K562 (cell line): ENCODE measurements at regions not wholly inside any gene's neighbourhood (a gene's known extent, or its start where the extent isn't known, plus 50 kb on each side); places are given as distances from the start of the nearest gene placed in this dataset.

Experiments
- ATAC-seq: fragments of 200-7000 bp; cut with Tn5 transposase; 3 replicates; pipeline ENCODE4 v1.9.1; 2020; ENCODE audit warnings: moderate library complexity
- BruUV-seq: library from RNA; stranded (reverse); fragments of 400-500 nt; replicated peaks from 2 replicates; lab custom pipeline; 2021; lab: Mats Ljungman, UMichigan
- CTCF ChIA-PET: fragments of 300-600 bp; formaldehyde crosslinking; extraction: SDS; loops from one replicate; lab custom pipeline; 2021; ENCODE audit warnings: low intra/inter-chr PET ratio; lab: Yijun Ruan, JAX
- POLR2A ChIA-PET: fragments of 300-600, 350-650 bp; sonication (Branson Sonifier 250); formaldehyde crosslinking; extraction: SDS; loops from one replicate; lab custom pipeline; 2021; ENCODE audit warnings: antibody characterized with exemption, inconsistent platforms; lab: Yijun Ruan, JAX
- DNase-seq, 4 experiments: peaks; one replicate each; pipeline versions ENCODE4 v3.0.0 to v3.0.0-alpha.2; 2011 to 2018; ENCODE audit warnings: low spot score in 3 of 4, mixed read lengths in 3 of 4; ENCODE audit errors: extremely low read depth in 1 of 4
- FAIRE-seq: peaks from 2 replicates; lab custom pipeline; 2011; peaks lifted over from hg19 to GRCh38; lab: Jason Lieb, UNC
- H2AFZ ChIP-seq: 2 replicates; pipeline ENCODE4 v1.6.0; 2011; ENCODE audit warnings: low read depth, low read length, control low read depth, inconsistent platforms
- H3K27ac ChIP-seq: fragments of 200-600 bp; 3 replicates; pipeline ENCODE4 v1.8.0; 2011; ENCODE audit warnings: low read depth, mild to moderate bottlenecking, control low read depth, inconsistent platforms, low read length, moderate library complexity, mixed read lengths; ENCODE audit errors: extremely low read depth
- H3K27me3 ChIP-seq, 2 experiments: fragments of 300-600 bp in 1 of 2; 2 replicates in 1 of 2; 3 replicates in 1 of 2; pipeline versions ENCODE4 v1.6.0 to v1.8.0; 2011; ENCODE audit warnings: inconsistent platforms in 2 of 2, low read length in 2 of 2, mild to moderate bottlenecking in 1 of 2, mixed read lengths in 1 of 2, moderate library complexity in 1 of 2; ENCODE audit not compliant: control insufficient read depth in 2 of 2, insufficient read depth in 2 of 2
- H3K36me3 ChIP-seq: fragments of 300-600 bp; 3 replicates; pipeline ENCODE4 v1.8.0; 2011; ENCODE audit warnings: mild to moderate bottlenecking, low read length, inconsistent platforms; ENCODE audit not compliant: control insufficient read depth, insufficient read depth
- H3K4me1 ChIP-seq, 2 experiments: fragments of 200-600 bp in 1 of 2; replicated peaks in 1 of 2; 2 replicates in 1 of 2; 3 replicates in 1 of 2; pipeline versions ENCODE4 v1.5.1 to v1.8.0; 2011; ENCODE audit warnings: inconsistent platforms in 2 of 2, low read length in 2 of 2, mild to moderate bottlenecking in 1 of 2, mixed read lengths in 1 of 2, moderate library complexity in 1 of 2; ENCODE audit not compliant: control insufficient read depth in 2 of 2, insufficient read depth in 2 of 2
- H3K4me2 ChIP-seq: 2 replicates; pipeline ENCODE4 v1.6.1; 2011; ENCODE audit warnings: low read length, control low read depth, inconsistent platforms, mixed read lengths; ENCODE audit not compliant: insufficient read depth
- H3K4me3 ChIP-seq: fragments of 200-600 bp; sonication (generic), shearing (Covaris generic); 2 replicates; pipeline ENCODE4 v1.5.1; 2016; ENCODE audit warnings: control low read depth, inconsistent platforms
- H3K79me2 ChIP-seq: fragments of 200-600 bp; 3 replicates; pipeline ENCODE4 v1.8.0; 2011; ENCODE audit warnings: low read length, inconsistent platforms; ENCODE audit not compliant: control insufficient read depth, insufficient read depth
- H3K9ac ChIP-seq, 2 experiments: 2 replicates each; pipeline versions ENCODE4 v1.6.0 to v1.6.1; 2011; ENCODE audit warnings: low read depth in 2 of 2, low read length in 2 of 2, control low read depth in 1 of 2, inconsistent platforms in 1 of 2, mild to moderate bottlenecking in 1 of 2, mixed read lengths in 1 of 2; ENCODE audit not compliant: insufficient read depth in 1 of 2
- H3K9me1 ChIP-seq: one replicate; pipeline ENCODE4 v1.6.0; 2011; ENCODE audit warnings: inconsistent platforms, mild to moderate bottlenecking, low read length, moderate library complexity; ENCODE audit not compliant: control insufficient read depth, insufficient read depth
- H3K9me3 ChIP-seq: replicated peaks from 2 replicates; pipeline ENCODE4 v1.5.1; 2011; ENCODE audit warnings: low read depth, low read length, inconsistent platforms; ENCODE audit not compliant: control insufficient read depth, insufficient read depth
- H4K20me1 ChIP-seq: replicated peaks from 2 replicates; pipeline ENCODE4 v1.6.1; 2011; ENCODE audit warnings: low read length, inconsistent platforms, mixed read lengths; ENCODE audit not compliant: control insufficient read depth, insufficient read depth
- ATF3 ChIP-seq, 2 experiments: fragments of 450-650 bp in 1 of 2; sonication (generic) in 1 of 2; formaldehyde crosslinking in 1 of 2; IDR thresholded peaks in 1 of 2; conservative IDR thresholded peaks in 1 of 2; 2 replicates each; pipeline versions ENCODE4 v1.6.1 to v1.8.1; 2016 to 2023; ENCODE audit warnings: mild to moderate bottlenecking in 2 of 2, moderate library complexity in 2 of 2, inconsistent platforms in 1 of 2, missing genetic modification reagents in 1 of 2
- ETV6 ChIP-seq, 3 experiments: fragments of 150-350 bp in 1 of 3; sonication (generic) in 1 of 3; formaldehyde crosslinking in 1 of 3; IDR thresholded peaks; 2 replicates each; pipeline versions ENCODE4 v1.6.1 to v1.8.0; 2014 to 2022; ENCODE audit warnings: borderline replicate concordance in 2 of 3, low read depth in 2 of 3, antibody characterized with exemption in 1 of 3, low read length in 1 of 3, mild to moderate bottlenecking in 1 of 3, missing genetic modification reagents in 1 of 3
- JUND ChIP-seq, 2 experiments: IDR thresholded peaks; 2 replicates in 1 of 2; 3 replicates in 1 of 2; pipeline ENCODE4 v1.6.1; 2011; ENCODE audit warnings: borderline replicate concordance in 2 of 2, low read depth in 2 of 2, low read length in 2 of 2, improper control_type of control experiment in 1 of 2, missing biosample characterization in 1 of 2, missing genetic modification characterization in 1 of 2, missing genetic modification reagents in 1 of 2
- MLX ChIP-seq, 2 experiments: fragments of 450-650 bp in 1 of 2; sonication (generic) in 1 of 2; formaldehyde crosslinking; conservative IDR thresholded peaks; 2 replicates each; pipeline versions ENCODE4 v1.4.0 to v1.8.1; 2020 to 2022; ENCODE audit warnings: mild to moderate bottlenecking in 1 of 2, missing genetic modification reagents in 1 of 2
- NCOA6 ChIP-seq: fragments of 450-650 bp; IDR thresholded peaks from 2 replicates; pipeline ENCODE4 v1.6.1; 2017; ENCODE audit warnings: mild to moderate bottlenecking
- NEUROD1 ChIP-seq: fragments of 150-350 bp; IDR thresholded peaks from 2 replicates; pipeline ENCODE4 v1.6.1; 2014; ENCODE audit warnings: borderline replicate concordance, low read length, low read depth; ENCODE audit not compliant: partially characterized antibody
- NFIX ChIP-seq: fragments of 250-450 bp; sonication (Bioruptor Pico); IDR thresholded peaks from 2 replicates; pipeline ENCODE4 v1.4.0; 2020; ENCODE audit warnings: low read depth, mild to moderate bottlenecking, moderate library complexity
- NFXL1 ChIP-seq: fragments of 450-650 bp; formaldehyde crosslinking; IDR thresholded peaks from 2 replicates; pipeline ENCODE4 v1.4.0; 2021; ENCODE audit warnings: mild to moderate bottlenecking
- NR2C1 ChIP-seq, 2 experiments: fragments of 450-650 bp; IDR thresholded peaks; 2 replicates each; pipeline ENCODE4 v1.6.1; 2017; ENCODE audit warnings: mild to moderate bottlenecking in 2 of 2, antibody characterized with exemption in 1 of 2, inconsistent platforms in 1 of 2, missing compliant biosample characterization in 1 of 2, missing genetic modification characterization in 1 of 2
- SFPQ ChIP-seq: fragments of 200-400 bp; formaldehyde crosslinking; IDR thresholded peaks from 2 replicates; pipeline ENCODE4 v1.6.1; 2017; ENCODE audit warnings: mild to moderate bottlenecking, low read depth, low read length, moderate library complexity
- TFE3 ChIP-seq: fragments of 450-650 bp; formaldehyde crosslinking; IDR thresholded peaks from 2 replicates; pipeline ENCODE4 v1.4.0; 2020; ENCODE audit warnings: mild to moderate bottlenecking, mixed read lengths
- ZNF696 ChIP-seq: fragments of 250-450 bp; sonication (Bioruptor Pico); conservative IDR thresholded peaks from 2 replicates; pipeline ENCODE4 v1.4.0; 2020; ENCODE audit warnings: mild to moderate bottlenecking, moderate library complexity
- ZNF766 ChIP-seq: fragments of 200-800 bp; sonication (Bioruptor generic); conservative IDR thresholded peaks from 2 replicates; pipeline ENCODE4 v1.6.1; 2016; ENCODE audit warnings: missing genetic modification characterization, missing compliant biosample characterization
- WGBS: fragments of 100-300 bp; shearing (Covaris generic); methylation state at CpG from one replicate; pipeline ENCODE4 v1.1.6; 2016; ENCODE audit warnings: low coverage, mixed read lengths; ENCODE audit not compliant: insufficient coverage; ENCODE audit errors: missing lambda C conversion rate; 5-methylcytosine and 5-hydroxymethylcytosine counted together
- in situ Hi-C: fragments of 300-500 bp; cut with MboI; formaldehyde crosslinking; loops from 4 replicates; pipeline ENCODE4 v1.15.0; 2018; ENCODE audit warnings: inconsistent platforms, mixed read lengths
- intact Hi-C: fragments of 100-400 bp; cut with micrococcal nuclease; formaldehyde crosslinking; loops from 2 replicates; pipeline ENCODE4 v1.14.2; 2022

- TF ChIP-seq ATF3 (IDR thresholded peaks at IDR 0.05) (no peak), ATF3 (CRISPR knock-in tag; conservative IDR thresholded peaks at IDR 0.05) (no peak), ZNF696 (CRISPR knock-in tag) (no peak), NFXL1 (CRISPR knock-in tag) (no peak), NFIX (CRISPR knock-in tag) (no peak), NCOA6 (no peak), NR2C1 (IDR thresholded peaks at IDR 0.05) (no peak), NR2C1 (tag; IDR thresholded peaks at IDR 0.05) (no peak)
- TF ChIP-seq, all 486 proteins: peak for 0
These were observed 95.0 kb upstream of the ZNF521 start (continued) for GRCh38 chr18:25446972-25447371.

GRCh38 chr18:25445430-25445829, 93.5 kb upstream of the ZNF521 start:
- Histone ChIP-seq H3K9ac (no peak overlapping the region), H3K79me2 (no peaks in the 10 kb centered on the region), H4K20me1 (no peaks in the 10 kb centered on the region), H3K4me3 (no peak overlapping the region), H3K4me1 (no peaks in the 10 kb centered on the region), H3K36me3 (no peaks in the 10 kb centered on the region), H3K4me2 (no peak overlapping the region), H3K27ac (no peak overlapping the region), H3K9me1 (no peaks in the 10 kb centered on the region), H2AFZ (no peak overlapping the region), H3K27me3 (no peaks in the 10 kb centered on the region), H3K9me3 (no peaks in the 10 kb centered on the region; the same call in 1 of the 2 replicates)
- ChIA-PET POLR2A (no interaction called here), CTCF (no interaction called here)
- intact Hi-C loops (no loop called here), in situ Hi-C loops (no loop called here)
- under 1% methylated on average over 5 of the region's 5 CpGs for WGBS
- DNase-seq = no peak
- no TSS peak for BruUV-seq
- ATAC-seq = no peak
- FAIRE-seq = no peak
- TF ChIP-seq JUND (IDR thresholded peaks at IDR 0.05; ENCODE audit: borderline replicate concordance, low read depth, low read length) = no peak
- TF ChIP-seq JUND (tag; IDR thresholded peaks at IDR 0.05; ENCODE audit: borderline replicate concordance, low read depth, low read length) = no peak
- no peak for TF ChIP-seq SFPQ
- TF ChIP-seq ZNF766 = no peak
- TF ChIP-seq MLX (CRISPR knock-in tag; conservative IDR thresholded peaks at IDR 0.05) = no peak
- TF ChIP-seq ETV6 (IDR thresholded peaks at IDR 0.05; ENCODE audit: borderline replicate concordance in 1 of 2, low read depth in 2 of 2, low read length in 1 of 2) = no peak
- TF ChIP-seq ETV6 (CRISPR knock-in tag; IDR thresholded peaks at IDR 0.05; ENCODE audit: borderline replicate concordance) = no peak
- TF ChIP-seq NEUROD1 = no peak
- TF ChIP-seq TFE3 (CRISPR knock-in tag) = no peak
